GM12878 (cell line): ENCODE measurements at regions not wholly inside any gene's neighbourhood (a gene's known extent, or its start where the extent isn't known, plus 50 kb on each side); places are given as distances from the start of the nearest gene placed in this dataset.

Source experiments
- ATAC-seq: fragments of 200-7000 bp; cut with Tn5 transposase; 3 replicates; pipeline ENCODE4 v1.9.1; 2020; ENCODE audit warnings: mild to moderate bottlenecking, moderate library complexity
- BruUV-seq: library from RNA; stranded (reverse); fragments of 400-500 nt; replicated peaks from 2 replicates; lab custom pipeline; 2021; lab: Mats Ljungman, UMichigan
- CTCF ChIA-PET: fragments of 300-600 bp; sonication (Branson Sonifier 250); formaldehyde crosslinking; extraction: SDS; loops from one replicate; lab custom pipeline; 2021; ENCODE audit warnings: inconsistent platforms; lab: Yijun Ruan, JAX
- POLR2A ChIA-PET: fragments of 350-600 bp; formaldehyde crosslinking; extraction: SDS; loops from one replicate; lab custom pipeline; 2021; ENCODE audit warnings: inconsistent platforms; lab: Charles Lee
- RAD21 ChIA-PET: fragments of 300-600 bp; sonication (Branson Sonifier 250); formaldehyde crosslinking; loops from one replicate; lab custom pipeline; 2023; ENCODE audit warnings: antibody characterized with exemption; ENCODE audit not compliant: unreplicated experiment; lab: Charles Lee
- SMC1A ChIA-PET: fragments of 300-600 bp; sonication (Branson Sonifier 250); formaldehyde crosslinking; loops from one replicate; lab custom pipeline; 2023; ENCODE audit not compliant: unreplicated experiment, uncharacterized antibody; lab: Charles Lee
- DNase-seq: peaks from one replicate; pipeline ENCODE4 v3.0.0-alpha.2; 2011; ENCODE audit warnings: low read depth, low spot score
- FAIRE-seq: peaks from 3 replicates; lab custom pipeline; 2011; peaks lifted over from hg19 to GRCh38; lab: Jason Lieb, UNC
- H2AFZ ChIP-seq: 2 replicates; pipeline ENCODE4 v1.6.0; 2011; ENCODE audit warnings: low read depth, low read length, control low read depth; ENCODE audit not compliant: control insufficient read depth
- H3K27ac ChIP-seq: 2 replicates; pipeline ENCODE4 v1.5.1; 2011; ENCODE audit warnings: control low read depth; ENCODE audit not compliant: control insufficient read depth, insufficient read depth
- H3K27me3 ChIP-seq, 2 experiments: replicated peaks in 1 of 2; 2 replicates each; pipeline versions ENCODE4 v1.6.0 to v1.6.1; 2011; ENCODE audit warnings: low read length in 1 of 2; ENCODE audit not compliant: control insufficient read depth in 2 of 2, insufficient read depth in 2 of 2
- H3K36me3 ChIP-seq, 2 experiments: 2 replicates each; pipeline ENCODE4 v1.5.1; 2011; ENCODE audit warnings: low read length in 1 of 2; ENCODE audit not compliant: control insufficient read depth in 2 of 2, insufficient read depth in 2 of 2
- H3K4me1 ChIP-seq: 2 replicates; pipeline ENCODE4 v1.6.1; 2011; ENCODE audit warnings: mild to moderate bottlenecking, low read length, moderate library complexity, mixed read lengths; ENCODE audit not compliant: control insufficient read depth, insufficient read depth
- H3K4me2 ChIP-seq: 2 replicates; pipeline ENCODE4 v1.6.0; 2011; ENCODE audit warnings: control low read depth; ENCODE audit not compliant: control insufficient read depth, insufficient read depth
- H3K4me3 ChIP-seq: fragments of 200-600 bp; sonication (generic); 2 replicates; pipeline ENCODE4 v1.5.1; 2016
- H3K79me2 ChIP-seq: 2 replicates; pipeline ENCODE4 v1.6.0; 2011; ENCODE audit warnings: low read length; ENCODE audit not compliant: control insufficient read depth, insufficient read depth
- H3K9ac ChIP-seq: 2 replicates; pipeline ENCODE4 v1.8.0; 2011; ENCODE audit warnings: low read length, control low read depth, mixed read lengths; ENCODE audit not compliant: control insufficient read depth, insufficient read depth
- H3K9me3 ChIP-seq: replicated peaks from 3 replicates; pipeline ENCODE4 v1.5.1; 2011; ENCODE audit warnings: mild to moderate bottlenecking, low read length; ENCODE audit not compliant: control insufficient read depth, insufficient read depth
- H4K20me1 ChIP-seq: 2 replicates; pipeline ENCODE4 v1.6.0; 2011; ENCODE audit not compliant: control insufficient read depth, insufficient read depth
- BACH1 ChIP-seq: fragments of 450-650 bp; IDR thresholded peaks from 2 replicates; pipeline ENCODE4 v1.6.1; 2017; ENCODE audit warnings: mild to moderate bottlenecking, borderline replicate concordance
- BCL3 ChIP-seq: IDR thresholded peaks from 2 replicates; pipeline ENCODE4 v1.6.1; 2011; ENCODE audit warnings: borderline replicate concordance, low read depth, mild to moderate bottlenecking, moderate library complexity, low read length; ENCODE audit not compliant: insufficient read depth, poor library complexity, severe bottlenecking
- CEBPZ ChIP-seq: fragments of 150-350 bp; IDR thresholded peaks from 2 replicates; pipeline ENCODE4 v1.6.1; 2016; ENCODE audit warnings: low read depth, low read length
- DPF2 ChIP-seq: fragments of 450-650 bp; IDR thresholded peaks from 2 replicates; pipeline ENCODE4 v1.6.1; 2017; ENCODE audit warnings: mild to moderate bottlenecking
- ESRRA ChIP-seq: IDR thresholded peaks from 2 replicates; pipeline ENCODE4 v1.6.1; 2012; ENCODE audit warnings: mild to moderate bottlenecking, low read length, improper control_type of control experiment
- MAX ChIP-seq: IDR thresholded peaks from 2 replicates; pipeline ENCODE4 v1.6.1; 2012; ENCODE audit warnings: low read depth, low read length, improper control_type of control experiment
- MLLT1 ChIP-seq: fragments of 450-650 bp; IDR thresholded peaks from 2 replicates; pipeline ENCODE4 v1.6.1; 2016; ENCODE audit warnings: mild to moderate bottlenecking
- MTA3 ChIP-seq: IDR thresholded peaks from 2 replicates; pipeline ENCODE4 v1.6.1; 2012; ENCODE audit warnings: low read length, inconsistent platforms, borderline replicate concordance
- NBN ChIP-seq: fragments of 450-650 bp; IDR thresholded peaks from 2 replicates; pipeline ENCODE4 v1.6.1; 2016
- NFYA ChIP-seq: IDR thresholded peaks from 2 replicates; pipeline ENCODE4 v1.6.1; 2011; ENCODE audit warnings: low read depth, mild to moderate bottlenecking, low read length, improper control_type of control experiment, borderline replicate concordance
- PAX8 ChIP-seq: fragments of 450-650 bp; IDR thresholded peaks from 2 replicates; pipeline ENCODE4 v1.6.1; 2017; ENCODE audit warnings: mild to moderate bottlenecking, moderate library complexity
- POLR2A ChIP-seq: IDR thresholded peaks from 2 replicates; pipeline ENCODE4 v1.6.1; 2011; ENCODE audit warnings: low read depth, mild to moderate bottlenecking, low read length
- POLR2AphosphoS5 ChIP-seq: IDR thresholded peaks from 2 replicates; pipeline ENCODE4 v1.6.1; 2011; ENCODE audit warnings: mild to moderate bottlenecking, low read length, inconsistent platforms
- SMAD5 ChIP-seq: IDR thresholded peaks from 2 replicates; pipeline ENCODE4 v1.6.1; 2016; ENCODE audit warnings: antibody characterized with exemption, low read depth
- SUPT20H ChIP-seq: IDR thresholded peaks from 2 replicates; pipeline ENCODE4 v1.6.1; 2011; ENCODE audit warnings: low read depth, mild to moderate bottlenecking, low read length, moderate library complexity, borderline replicate concordance; ENCODE audit not compliant: control insufficient read depth
- TCF3 ChIP-seq: IDR thresholded peaks from 2 replicates; pipeline ENCODE4 v1.6.1; 2012; ENCODE audit warnings: low read depth, mild to moderate bottlenecking, low read length, borderline replicate concordance; ENCODE audit not compliant: insufficient read depth
- TCF7 ChIP-seq: IDR thresholded peaks from 2 replicates; pipeline ENCODE4 v1.6.1; 2014; ENCODE audit warnings: antibody characterized with exemption, borderline replicate concordance
- WRNIP1 ChIP-seq: IDR thresholded peaks from 2 replicates; pipeline ENCODE4 v1.6.1; 2011; ENCODE audit warnings: low read depth, low read length, improper control_type of control experiment, borderline replicate concordance
- ZNF24 ChIP-seq: fragments of 450-650 bp; IDR thresholded peaks from 2 replicates; pipeline ENCODE4 v1.6.1; 2017; ENCODE audit warnings: antibody characterized with exemption, mild to moderate bottlenecking
- WGBS: methylation state at CpG from one replicate; pipeline ENCODE4 v1.1.6; 2016; ENCODE audit warnings: low lambda C conversion rate; ENCODE audit not compliant: insufficient replicate concordance, insufficient coverage; ENCODE audit errors: missing lambda C conversion rate; 5-methylcytosine and 5-hydroxymethylcytosine counted together
- in situ Hi-C: fragments of 300-500 bp; cut with MboI; formaldehyde crosslinking; loops from 9 replicates; pipeline ENCODE4 v1.14.3; 2018; ENCODE audit warnings: mixed read lengths
- intact Hi-C: fragments of 100-400 bp; cut with micrococcal nuclease; formaldehyde crosslinking; loops from one replicate; pipeline ENCODE4 v1.14.2; 2022; ENCODE audit not compliant: unreplicated experiment

- TF ChIP-seq ESRRA (no peak), BCL3 (no peak), SMAD5 (no peak), BACH1 (no peak)
- TF ChIP-seq, all 136 proteins: peak for 0
Measured at GRCh38 chr11:134906356-134906955, 494.4 kb upstream of the B3GAT1 start (continued).

DNA sequence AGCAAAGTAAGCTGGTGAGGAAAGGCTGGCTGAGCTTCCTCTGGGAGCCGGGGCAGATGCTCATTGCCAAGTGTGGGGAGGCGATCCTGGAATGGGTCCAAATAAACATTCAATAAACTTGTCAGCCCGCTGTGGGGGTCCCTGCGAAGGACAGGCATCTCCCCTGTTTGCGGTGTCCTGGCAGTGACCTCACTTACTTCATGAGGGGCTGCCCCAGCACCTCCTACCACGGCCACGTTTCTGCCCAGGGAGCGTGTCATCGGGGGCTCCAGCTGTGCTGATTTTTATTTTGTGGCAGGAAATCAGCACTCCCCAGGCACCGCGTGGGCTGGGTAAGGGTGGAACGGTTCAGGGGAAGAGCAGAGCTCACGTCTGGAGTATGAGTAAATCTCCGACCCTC is 493.9 kb upstream of the B3GAT1 start:
- H3K9me3 ChIP-seq = no peaks in the 10 kb centered on the region
- no peak overlapping the region for H3K9ac ChIP-seq
- ATAC-seq (no peak), FAIRE-seq (no peak), DNase-seq (no peak)
- no peaks in the 10 kb centered on the region for H3K36me3 ChIP-seq
- CTCF ChIA-PET = no interaction called here
- POLR2A ChIA-PET = no interaction called here
- no peak overlapping the region for H3K4me3 ChIP-seq
- no peak overlapping the region for H3K4me2 ChIP-seq
- H3K79me2 ChIP-seq = no peaks in the 10 kb centered on the region
- intact Hi-C loops = no loop called here
- H3K27ac ChIP-seq = no peak overlapping the region
- no peaks in the 10 kb centered on the region for H3K4me1 ChIP-seq
- WGBS = 26% methylated on average over 14 of the region's 14 CpGs
- H2AFZ ChIP-seq = no peak overlapping the region
- SMC1A ChIA-PET = no interaction called here
- no peaks in the 10 kb centered on the region for H4K20me1 ChIP-seq
- H3K27me3 ChIP-seq = peaks cover 2 to 4% of the 10 kb centered on the region in 2 experiments; a peak in 3 of 4 replicates
- no TSS peak for BruUV-seq
- RAD21 ChIA-PET = no interaction called here
- in situ Hi-C loops = no loop called here
- TF ChIP-seq MLLT1 (no peak), TCF7 (no peak), TCF3 (no peak), SUPT20H (no peak), MTA3 (no peak), NBN (no peak), CEBPZ (no peak), WRNIP1 (no peak), POLR2A (no peak), DPF2 (no peak), NFYA (no peak), MAX (no peak), PAX8 (no peak), ZNF24 (no peak), POLR2AphosphoS5 (no peak)
